MCF 10A (cell line): ENCODE measurements at regions not wholly inside any gene's neighbourhood (a gene's known extent, or its start where the extent isn't known, plus 50 kb on each side); places are given as distances from the start of the nearest gene placed in this dataset.

Experiments
- BruUV-seq: library from RNA; stranded (reverse); fragments of 400-500 nt; replicated peaks from 2 replicates; lab custom pipeline; 2021; lab: Mats Ljungman, UMichigan
- CTCF ChIA-PET: fragments of 300-600 bp; sonication (Branson Sonifier 250); formaldehyde crosslinking; extraction: SDS; loops from one replicate; lab custom pipeline; 2021; ENCODE audit warnings: antibody characterized with exemption, inconsistent platforms; lab: Yijun Ruan, JAX
- POLR2A ChIA-PET: fragments of 300-600, 350-650 bp; sonication (Branson Sonifier 250); formaldehyde crosslinking; extraction: SDS; loops from one replicate; lab custom pipeline; 2020; ENCODE audit warnings: antibody characterized with exemption, inconsistent platforms; lab: Yijun Ruan, JAX
- DNase-seq: peaks from one replicate; pipeline ENCODE4 v3.0.0-alpha.2; 2018; ENCODE audit not compliant: unreplicated experiment
- H3K27ac Mint-ChIP-seq: one replicate; pipeline ENCODE4 v1.8.0; 2022; ENCODE audit warnings: mild to moderate bottlenecking, low read depth, mixed read lengths; ENCODE audit not compliant: unreplicated experiment
- H3K27me3 Mint-ChIP-seq: one replicate; pipeline ENCODE4 v1.8.0; 2022; ENCODE audit warnings: mixed read lengths; ENCODE audit not compliant: insufficient read depth, unreplicated experiment
- H3K36me3 Mint-ChIP-seq: one replicate; pipeline ENCODE4 v1.8.0; 2022; ENCODE audit warnings: mild to moderate bottlenecking, moderate library complexity, mixed read lengths; ENCODE audit not compliant: insufficient read depth, unreplicated experiment
- H3K4me1 Mint-ChIP-seq: one replicate; pipeline ENCODE4 v1.8.0; 2022; ENCODE audit warnings: mixed read lengths; ENCODE audit not compliant: insufficient read depth, unreplicated experiment
- H3K4me3 Mint-ChIP-seq: one replicate; pipeline ENCODE4 v1.8.0; 2022; ENCODE audit warnings: mild to moderate bottlenecking, moderate library complexity, mixed read lengths; ENCODE audit not compliant: unreplicated experiment
- H3K9me3 Mint-ChIP-seq: one replicate; pipeline ENCODE4 v1.8.0; 2022; ENCODE audit warnings: mixed read lengths; ENCODE audit not compliant: unreplicated experiment
- intact Hi-C: fragments of 100-400 bp; cut with micrococcal nuclease; formaldehyde crosslinking; loops from 2 replicates; pipeline ENCODE4 v1.14.1; 2022
- TF ChIP-seq, protein P1 (sequence below): fragments of 200-600 bp; IDR thresholded peaks from one replicate; pipeline ENCODE4 v1.8.0; 2022; ENCODE audit warnings: antibody characterized with exemption, mild to moderate bottlenecking; ENCODE audit not compliant: unreplicated experiment

DNA sequence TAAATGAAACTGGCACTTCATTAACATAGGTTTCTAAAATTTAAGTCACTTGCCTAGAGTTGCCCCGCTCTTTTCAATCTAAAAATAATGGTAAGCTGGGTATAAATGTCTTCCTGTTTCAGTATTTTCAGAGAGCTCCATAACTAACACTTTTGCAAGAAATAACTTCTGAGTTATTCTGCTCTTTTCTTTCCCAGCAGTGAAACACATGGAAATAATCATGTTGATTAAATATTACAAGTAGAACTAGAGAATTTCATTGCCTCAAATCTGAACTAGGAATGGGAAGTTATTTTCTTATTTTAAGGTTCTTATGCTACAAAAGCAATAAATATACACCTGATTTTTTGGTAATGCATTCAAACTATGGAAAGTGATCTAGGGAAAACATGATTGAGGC is 257.4 kb downstream of the IKZF2 start:
- no peaks in the 10 kb centered on the region for H3K36me3 Mint-ChIP-seq
- no peaks in the 10 kb centered on the region for H3K27me3 Mint-ChIP-seq
- DNase-seq: no peak
- TF ChIP-seq, protein P1, sequence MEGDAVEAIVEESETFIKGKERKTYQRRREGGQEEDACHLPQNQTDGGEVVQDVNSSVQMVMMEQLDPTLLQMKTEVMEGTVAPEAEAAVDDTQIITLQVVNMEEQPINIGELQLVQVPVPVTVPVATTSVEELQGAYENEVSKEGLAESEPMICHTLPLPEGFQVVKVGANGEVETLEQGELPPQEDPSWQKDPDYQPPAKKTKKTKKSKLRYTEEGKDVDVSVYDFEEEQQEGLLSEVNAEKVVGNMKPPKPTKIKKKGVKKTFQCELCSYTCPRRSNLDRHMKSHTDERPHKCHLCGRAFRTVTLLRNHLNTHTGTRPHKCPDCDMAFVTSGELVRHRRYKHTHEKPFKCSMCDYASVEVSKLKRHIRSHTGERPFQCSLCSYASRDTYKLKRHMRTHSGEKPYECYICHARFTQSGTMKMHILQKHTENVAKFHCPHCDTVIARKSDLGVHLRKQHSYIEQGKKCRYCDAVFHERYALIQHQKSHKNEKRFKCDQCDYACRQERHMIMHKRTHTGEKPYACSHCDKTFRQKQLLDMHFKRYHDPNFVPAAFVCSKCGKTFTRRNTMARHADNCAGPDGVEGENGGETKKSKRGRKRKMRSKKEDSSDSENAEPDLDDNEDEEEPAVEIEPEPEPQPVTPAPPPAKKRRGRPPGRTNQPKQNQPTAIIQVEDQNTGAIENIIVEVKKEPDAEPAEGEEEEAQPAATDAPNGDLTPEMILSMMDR: no peak
- intact Hi-C loops: no loop called here
- BruUV-seq: no TSS peak
- H3K9me3 Mint-ChIP-seq: no peaks in the 10 kb centered on the region
- POLR2A ChIA-PET: no interaction called here
- H3K27ac Mint-ChIP-seq: no peak overlapping the region
- H3K4me1 Mint-ChIP-seq: peaks cover 6% of the 10 kb centered on the region
- CTCF ChIA-PET: interaction anchor here (0.6 to 4.4 kb wide), 2 partner anchors 115 to 182 kb away, joined by 3 to 41 read pairs; no protein-coding TSS in a partner anchor
- H3K4me3 Mint-ChIP-seq: no peak overlapping the region

DNA sequence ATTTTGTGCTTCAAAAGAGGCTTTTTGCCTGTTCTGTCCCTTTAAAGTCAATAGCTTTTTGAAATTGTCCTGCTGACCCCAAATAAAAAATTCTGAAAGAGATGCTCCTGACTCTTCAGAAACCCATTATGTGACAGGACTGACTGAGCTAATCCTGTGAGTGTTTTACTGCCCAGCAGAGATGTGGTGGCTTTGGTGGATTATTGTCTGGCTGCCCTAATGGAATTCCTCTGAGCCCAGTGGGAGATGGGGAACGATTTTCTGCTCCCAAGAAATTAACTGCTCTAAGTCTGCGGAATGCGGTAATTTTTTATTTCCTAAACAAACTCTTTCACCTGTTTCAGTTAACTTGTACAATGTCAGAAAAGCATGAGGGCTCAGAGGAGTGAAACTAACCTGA is 258.2 kb downstream of the IKZF2 start:
- Mint-ChIP-seq H3K4me3 (no peak overlapping the region), H3K9me3 (no peaks in the 10 kb centered on the region), H3K27ac (no peak overlapping the region), H3K27me3 (no peaks in the 10 kb centered on the region), H3K4me1 (peaks cover 6% of the 10 kb centered on the region), H3K36me3 (peaks cover 1% of the 10 kb centered on the region)
- ChIA-PET CTCF (interaction anchor here (0.6 to 4.4 kb wide), 14 partner anchors 8 to 278 kb away, joined by 3 to 41 read pairs (median 6); partner anchors contain the start of gene IKZF2), POLR2A (no interaction called here)
- intact Hi-C loops: loop anchor here (2.0 kb wide), 1 partner anchor 116 kb away; no protein-coding TSS in a partner anchor
- BruUV-seq: no TSS peak
- no peak for DNase-seq
- TF ChIP-seq, protein P1: no peak

DNA sequence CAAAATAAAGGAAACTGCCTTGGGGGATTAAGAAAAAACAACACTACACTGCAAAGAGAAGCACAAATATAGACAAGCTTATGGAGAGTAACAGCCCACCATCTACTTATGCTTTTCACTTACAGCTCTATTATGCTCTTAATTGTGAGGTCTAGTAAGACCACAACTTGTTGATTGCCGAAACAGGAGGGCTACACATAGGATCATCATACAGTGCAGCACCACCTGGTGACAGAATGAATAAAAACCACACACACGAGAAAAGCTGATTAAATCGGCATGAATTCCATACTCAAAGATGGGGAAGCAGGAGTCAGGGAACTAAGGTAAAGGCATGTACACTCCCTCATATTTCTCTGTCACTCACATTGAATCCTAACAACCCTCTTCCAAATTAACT is 259.2 kb downstream of the IKZF2 start:
- Mint-ChIP-seq H3K27me3 (no peaks in the 10 kb centered on the region), H3K9me3 (no peaks in the 10 kb centered on the region), H3K4me1 (peaks cover 6% of the 10 kb centered on the region), H3K27ac (no peak overlapping the region), H3K36me3 (peaks cover 6% of the 10 kb centered on the region), H3K4me3 (no peak overlapping the region)
- no TSS peak for BruUV-seq
- DNase-seq: peak; percentile 58
- ChIA-PET POLR2A (interaction anchor here (0.6 to 2.3 kb wide), 6 partner anchors 10 to 261 kb away, joined by 3 to 17 read pairs (median 4); partner anchors contain the start of gene IKZF2), CTCF (interaction anchor here (0.6 to 4.4 kb wide), 43 partner anchors 9 to 1061 kb away, joined by 3 to 41 read pairs (median 4); partner anchors contain the start of gene IKZF2)
- intact Hi-C loops: loop anchor here (1.0 to 2.0 kb wide), 2 partner anchors 115 to 206 kb away; no protein-coding TSS in a partner anchor
- TF ChIP-seq, protein P1: peak; percentile 37

DNA sequence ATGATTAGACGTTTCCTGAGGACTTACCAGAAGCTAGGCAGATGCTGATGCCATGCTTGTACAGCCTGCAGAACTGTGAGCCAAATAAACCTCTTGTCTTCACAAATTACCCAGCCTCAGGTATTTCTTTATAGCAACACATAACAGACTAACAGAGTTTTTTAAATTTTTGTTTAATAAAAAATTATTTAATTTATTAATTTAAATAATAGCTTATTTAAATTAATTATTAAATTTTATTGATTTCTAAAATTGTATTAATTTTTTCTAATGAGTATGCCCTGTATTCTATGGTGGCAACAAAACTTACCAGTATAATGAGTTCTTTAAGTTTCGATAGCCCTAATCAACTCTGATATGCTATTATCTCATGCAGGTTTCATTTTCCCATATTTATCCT is 259.8 kb downstream of the IKZF2 start:
- Mint-ChIP-seq H3K9me3 (peaks cover 5% of the 10 kb centered on the region), H3K4me1 (peaks cover 6% of the 10 kb centered on the region), H3K27me3 (no peaks in the 10 kb centered on the region), H3K27ac (no peak overlapping the region), H3K36me3 (peaks cover 6% of the 10 kb centered on the region), H3K4me3 (no peak overlapping the region)
- DNase-seq: no peak
- intact Hi-C loops: no loop called here
- BruUV-seq: no TSS peak
- TF ChIP-seq, protein P1: no peak
- CTCF ChIA-PET: interaction anchor here (0.6 to 4.4 kb wide), 36 partner anchors 10 to 1061 kb away, joined by 3 to 41 read pairs (median 4); partner anchors contain the start of gene IKZF2
- POLR2A ChIA-PET: interaction anchor here (0.6 to 2.3 kb wide), 5 partner anchors 9 to 259 kb away, joined by 3 to 17 read pairs (median 3); partner anchors contain the start of gene IKZF2
